ENCODE measurements at regions not wholly inside any gene's neighbourhood (a gene's known extent, or its start where the extent isn't known, plus 50 kb on each side); places are given as distances from the start of the nearest gene placed in this dataset.

GRCh38 chr20:12597551-12597950 lies 411.2 kb upstream of the SPTLC3 start:
- DNase-seq: no peak

- no peak for DNase-seq
Observed at GRCh38 chr20:12598894-12599293, 409.9 kb upstream of the SPTLC3 start.

GRCh38 chr20:12599494-12599893 lies 409.3 kb upstream of the SPTLC3 start:
- no peak for DNase-seq

- DNase-seq: no peak
Observed at GRCh38 chr20:12605751-12606150, 403.0 kb upstream of the SPTLC3 start.

GRCh38 chr20:12610871-12611270 lies 397.9 kb upstream of the SPTLC3 start:
- no peak for DNase-seq

DNA sequence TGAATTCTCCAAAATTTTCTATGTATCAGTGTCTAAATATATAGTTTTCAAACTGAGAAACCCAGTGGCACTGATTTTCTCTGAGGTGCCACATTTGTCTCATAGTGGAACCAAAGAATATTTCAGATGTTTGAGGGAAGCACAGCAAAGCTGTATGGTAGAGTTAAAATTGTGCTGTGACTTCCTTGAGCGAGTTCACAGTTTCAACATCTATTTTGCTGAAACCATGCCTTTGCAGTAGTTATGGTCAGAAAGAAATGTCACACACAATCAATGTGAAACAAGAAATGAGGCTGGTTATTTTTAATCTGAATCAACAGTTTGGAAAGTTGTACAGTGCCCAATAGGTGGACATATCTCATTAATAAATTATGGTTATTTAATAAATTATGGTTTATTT lies 394.0 kb upstream of the SPTLC3 start:
- no peak for DNase-seq

- DNase-seq: no peak
Observed at GRCh38 chr20:12617076-12617475, 391.7 kb upstream of the SPTLC3 start.

- no peak for DNase-seq
Observed at GRCh38 chr20:12623870-12624269, 384.9 kb upstream of the SPTLC3 start.

GRCh38 chr20:12627485-12627884 lies 381.3 kb upstream of the SPTLC3 start:
- DNase-seq: no peak

GRCh38 chr20:12638633-12639312 lies 370.0 kb upstream of the SPTLC3 start:
- DNase-seq: peak; percentile 52

DNA sequence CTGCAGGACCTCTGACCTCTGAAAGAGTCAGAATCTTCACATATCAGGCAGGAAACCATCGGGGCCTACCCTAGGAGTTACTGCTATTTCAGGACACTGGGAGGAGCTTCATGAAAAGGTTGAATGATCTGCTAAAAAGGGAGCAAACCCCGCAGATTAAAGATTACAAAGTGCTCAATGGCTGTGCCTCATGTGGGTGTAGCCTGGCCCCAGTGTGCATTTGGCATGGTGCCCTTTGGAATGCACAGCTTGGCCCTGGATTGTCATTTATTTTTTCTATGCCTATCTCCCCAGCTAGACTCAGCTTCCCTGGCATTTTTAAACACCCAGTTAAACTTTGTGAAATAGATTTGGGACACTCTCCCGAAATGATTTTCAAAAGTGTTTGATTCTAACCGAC lies 368.5 kb upstream of the SPTLC3 start:
- no peak for DNase-seq

- no peak for DNase-seq
Observed at GRCh38 chr20:12641619-12642018, 367.2 kb upstream of the SPTLC3 start.

DNA sequence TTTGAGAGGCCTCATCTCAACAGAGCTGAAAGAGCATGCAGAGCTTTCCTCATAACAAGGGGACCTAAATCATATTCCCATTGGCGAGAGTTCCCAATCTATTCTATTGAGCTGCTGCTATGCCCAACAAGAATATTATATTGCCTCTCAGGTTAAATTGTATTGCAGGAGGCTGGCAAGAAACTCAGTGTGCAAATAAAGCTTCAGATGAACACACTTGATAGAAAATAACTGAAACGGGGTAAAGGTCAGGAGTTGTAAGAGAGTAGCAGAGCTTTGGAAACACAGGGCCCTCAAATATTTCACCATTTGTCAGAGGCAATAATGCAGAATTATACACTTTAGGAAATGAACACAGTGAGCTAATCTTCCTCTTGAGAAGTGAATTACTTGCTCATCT lies 364.3 kb upstream of the SPTLC3 start:
- no peak for DNase-seq

DNA sequence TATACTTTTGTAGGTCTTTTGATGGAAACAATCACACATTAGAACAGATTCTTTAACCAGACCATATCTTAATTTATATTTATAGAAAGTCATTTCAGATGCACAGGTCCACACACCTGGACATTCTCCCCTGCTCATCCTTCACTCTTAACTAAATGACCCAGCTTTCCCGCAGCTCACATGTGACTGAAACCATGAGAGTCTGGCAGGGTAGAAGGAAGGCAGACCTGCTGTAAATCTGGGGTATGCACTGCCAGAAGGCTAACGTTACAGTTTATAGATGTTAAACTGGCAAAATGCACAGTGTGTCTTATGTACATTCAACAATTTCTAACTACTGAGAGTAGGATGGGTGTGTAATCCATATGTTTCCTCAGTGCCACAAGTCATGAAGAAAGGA lies 359.5 kb upstream of the SPTLC3 start:
- no peak for DNase-seq

DNA sequence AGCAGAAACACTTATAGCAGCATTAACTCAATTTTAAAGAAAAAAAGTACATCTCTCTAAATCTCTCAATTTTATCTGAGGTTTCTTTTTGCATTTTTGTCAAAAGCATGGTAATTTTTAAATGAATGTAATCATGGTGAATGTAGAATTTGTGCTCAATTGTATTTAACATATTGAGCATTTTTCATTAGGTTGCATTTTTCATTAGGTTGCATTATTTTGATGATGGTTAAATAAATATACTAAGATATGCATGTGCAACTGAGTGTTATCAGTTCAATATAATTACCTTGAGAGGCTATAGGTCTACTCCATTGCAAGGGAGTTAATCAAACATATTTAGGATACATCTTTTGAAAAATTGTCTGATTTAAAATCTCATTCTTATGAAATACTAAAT lies 355.1 kb upstream of the SPTLC3 start:
- DNase-seq: no peak

- no peak for DNase-seq
Observed at GRCh38 chr20:12659942-12660341, 348.8 kb upstream of the SPTLC3 start.

- DNase-seq: peak; percentile 73
Observed at GRCh38 chr20:12660918-12661317, 347.9 kb upstream of the SPTLC3 start.

DNA sequence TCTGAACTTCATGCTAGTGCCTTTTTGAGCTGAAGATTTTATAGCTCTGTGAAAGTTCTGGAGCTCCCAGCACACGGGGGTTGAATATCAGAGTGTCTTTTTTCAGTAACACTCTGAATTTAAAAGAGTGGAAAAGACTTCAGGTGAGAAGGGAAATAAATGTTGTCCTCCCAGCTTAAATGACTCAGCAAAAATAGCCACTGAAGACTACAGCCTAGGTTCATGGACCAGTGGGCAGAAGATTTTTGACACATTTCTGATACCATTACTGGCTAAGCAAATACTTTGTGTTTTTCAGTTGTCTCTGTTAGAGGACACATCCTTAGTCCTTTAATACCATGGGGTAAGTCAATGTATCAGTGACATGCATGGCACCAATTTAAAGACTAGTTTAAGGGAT lies 338.5 kb upstream of the SPTLC3 start:
- DNase-seq: no peak

DNA sequence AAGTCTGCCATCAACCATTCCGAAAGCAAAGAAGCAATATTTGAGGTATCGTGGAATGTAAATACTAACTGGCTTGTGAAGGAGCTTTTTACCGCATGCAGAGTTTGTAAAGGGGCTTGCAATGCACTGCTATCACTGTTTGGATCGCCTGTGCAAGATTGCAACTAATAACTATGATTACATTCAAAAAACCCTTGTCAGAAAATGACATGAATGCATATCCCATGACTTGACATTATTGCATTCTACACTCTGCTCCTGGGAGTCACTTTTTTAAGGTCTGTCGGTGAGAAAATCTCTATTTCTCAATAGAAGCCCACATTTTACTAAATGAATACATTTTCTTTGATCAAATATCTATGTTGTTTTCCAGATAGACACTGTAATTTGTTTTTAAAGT lies 335.4 kb upstream of the SPTLC3 start:
- DNase-seq: no peak

DNA sequence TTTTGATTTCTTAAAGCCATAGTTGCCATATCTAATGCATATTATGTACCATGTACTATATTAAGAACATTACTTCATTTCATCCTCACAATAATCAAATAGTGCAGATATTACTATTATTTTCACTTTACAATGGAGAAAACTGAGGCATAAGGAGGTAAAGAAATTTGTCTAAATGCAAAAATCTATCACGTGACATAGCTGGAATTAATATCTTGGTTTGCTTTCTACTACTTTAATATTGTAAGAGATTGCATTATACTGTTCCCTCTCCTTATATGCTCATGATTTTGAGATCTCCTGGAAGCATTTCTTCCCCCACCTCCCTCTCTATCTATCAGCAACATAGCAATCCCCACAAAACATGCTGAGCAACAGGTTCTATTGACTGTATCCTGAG lies 330.8 kb upstream of the SPTLC3 start:
- DNase-seq: no peak

DNA sequence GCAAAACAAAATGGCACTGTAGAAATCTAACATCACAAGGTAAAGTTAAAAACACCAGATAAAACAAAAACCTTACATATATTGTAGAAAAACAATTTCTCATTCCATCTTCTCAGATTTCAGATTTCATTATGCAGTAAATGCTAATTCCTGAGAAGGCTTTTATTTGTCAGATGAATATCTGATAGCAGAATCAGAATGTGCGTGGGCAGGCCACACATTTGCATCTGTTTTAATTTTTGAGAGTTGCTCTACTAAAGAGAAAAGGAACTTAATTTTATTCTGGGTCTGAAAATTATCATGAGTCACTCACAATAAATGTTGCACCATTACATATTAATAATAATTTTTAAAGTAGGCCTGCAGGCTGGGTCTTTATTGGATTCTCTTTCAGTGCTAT lies 329.3 kb upstream of the SPTLC3 start:
- no peak for DNase-seq

DNA sequence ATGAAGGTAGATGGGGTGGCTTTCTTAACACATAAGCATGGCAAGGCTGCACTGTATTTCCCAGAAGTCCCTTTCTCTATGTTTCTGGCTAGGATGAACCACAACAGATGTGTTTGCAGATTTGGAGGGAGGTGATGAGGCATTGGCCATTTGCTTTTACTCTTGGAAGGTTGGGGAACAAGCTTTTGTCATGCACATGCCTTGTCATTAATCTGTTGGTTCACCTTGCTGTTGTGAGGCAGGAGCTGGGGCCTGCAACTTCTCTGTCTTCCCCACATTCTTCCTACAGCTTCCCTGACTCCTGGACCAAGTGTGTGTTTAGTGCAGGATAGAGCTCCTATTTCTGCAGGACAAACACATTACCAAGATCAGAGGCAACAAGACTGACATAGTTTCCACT lies 326.2 kb upstream of the SPTLC3 start:
- DNase-seq: no peak

GRCh38 chr20:12687476-12687875 lies 321.3 kb upstream of the SPTLC3 start:
- no peak for DNase-seq

- DNase-seq: peak; percentile 30
Observed at GRCh38 chr20:12695937-12696336, 312.8 kb upstream of the SPTLC3 start.

DNA sequence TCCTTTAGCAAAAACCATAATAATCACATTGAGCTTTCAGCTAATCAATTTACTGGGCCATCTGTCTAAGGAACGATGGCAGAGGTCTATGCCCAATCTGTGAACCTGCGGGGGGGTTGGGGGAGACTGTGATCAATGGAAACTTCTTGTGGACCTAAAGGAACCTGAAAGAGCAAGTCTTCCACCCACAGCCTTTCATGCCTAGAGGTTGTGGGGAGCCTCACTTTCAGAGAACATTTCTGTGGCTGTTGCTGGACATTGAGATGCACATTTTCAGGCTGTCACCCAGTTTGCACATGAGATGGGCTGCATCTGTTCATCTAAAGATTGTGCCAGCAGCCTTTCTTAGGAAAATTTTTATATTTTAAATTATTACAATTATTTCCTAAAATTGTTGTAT lies 310.0 kb upstream of the SPTLC3 start:
- DNase-seq: no peak

All from eye (tissue), 1 donor.